H9 (cell line): ENCODE measurements at regions not wholly inside any gene's neighbourhood (a gene's known extent, or its start where the extent isn't known, plus 50 kb on each side); places are given as distances from the start of the nearest gene placed in this dataset.
"Not testable (repeated sequence)": the region's sequence is repeated elsewhere in the genome, so short reads cannot be mapped to it uniquely, and the experiment has no call there.

Source experiments
- DNase-seq: peaks from one replicate; pipeline ENCODE4 v3.0.0-alpha.2; 2017
- H2AFZ ChIP-seq: one replicate; pipeline ENCODE4 v1.6.1; 2013; ENCODE audit warnings: mild to moderate bottlenecking, low read length, control low read depth, moderate library complexity
- H2AK5ac ChIP-seq: 2 replicates; pipeline ENCODE4 v1.6.1; 2013; ENCODE audit warnings: low read length, control low read depth, mixed read lengths; ENCODE audit not compliant: insufficient read length
- H2BK120ac ChIP-seq: one replicate; pipeline ENCODE4 v1.6.1; 2013; ENCODE audit warnings: low read depth, mild to moderate bottlenecking, low read length, control low read depth, inconsistent platforms; ENCODE audit not compliant: poor library complexity, severe bottlenecking
- H2BK12ac ChIP-seq: 2 replicates; pipeline ENCODE4 v1.6.1; 2013; ENCODE audit warnings: low read length, control low read depth, mixed read lengths, low read depth; ENCODE audit not compliant: insufficient read length
- H2BK15ac ChIP-seq: 2 replicates; pipeline ENCODE4 v1.6.1; 2013; ENCODE audit warnings: low read depth, low read length, control low read depth
- H2BK20ac ChIP-seq: one replicate; pipeline ENCODE4 v1.6.1; 2013; ENCODE audit warnings: low read depth, mild to moderate bottlenecking, low read length, control low read depth, inconsistent platforms; ENCODE audit not compliant: poor library complexity, severe bottlenecking
- H2BK5ac ChIP-seq: 2 replicates; pipeline ENCODE4 v1.6.1; 2013; ENCODE audit warnings: low read length, control low read depth, mixed read lengths; ENCODE audit not compliant: insufficient read length
- H3K14ac ChIP-seq: 2 replicates; pipeline ENCODE4 v1.6.1; 2013; ENCODE audit warnings: low read length, control low read depth; ENCODE audit not compliant: insufficient read depth
- H3K18ac ChIP-seq: 2 replicates; pipeline ENCODE4 v1.6.1; 2013; ENCODE audit warnings: low read depth, mild to moderate bottlenecking, mixed read lengths, low read length, control low read depth; ENCODE audit not compliant: insufficient read length
- H3K23ac ChIP-seq: 2 replicates; pipeline ENCODE4 v1.6.1; 2013; ENCODE audit warnings: low read length, control low read depth, mixed read lengths, low read depth; ENCODE audit not compliant: insufficient read length
- H3K23me2 ChIP-seq: 2 replicates; pipeline ENCODE4 v1.6.1; 2013; ENCODE audit warnings: low read depth, mild to moderate bottlenecking, mixed read lengths, low read length, control low read depth; ENCODE audit not compliant: insufficient read length, poor library complexity, severe bottlenecking
- H3K27ac ChIP-seq: 2 replicates; pipeline ENCODE4 v1.5.1; 2013; ENCODE audit warnings: low read length, control low read depth, mixed read lengths, low read depth; ENCODE audit not compliant: insufficient read length
- H3K27me3 ChIP-seq: 2 replicates; pipeline ENCODE4 v1.6.1; 2013; ENCODE audit warnings: low read length, control low read depth, inconsistent platforms; ENCODE audit not compliant: insufficient read depth
- H3K4ac ChIP-seq: 2 replicates; pipeline ENCODE4 v1.6.1; 2013; ENCODE audit warnings: low read depth, mild to moderate bottlenecking, control low read depth, inconsistent platforms, low read length, moderate library complexity
- H3K4me1 ChIP-seq: 2 replicates; pipeline ENCODE4 v1.6.1; 2013; ENCODE audit warnings: low read length, control low read depth, inconsistent platforms; ENCODE audit not compliant: insufficient read depth
- H3K4me2 ChIP-seq: 2 replicates; pipeline ENCODE4 v1.6.1; 2013; ENCODE audit warnings: low read length, control low read depth, mixed read lengths; ENCODE audit not compliant: insufficient read length, insufficient read depth
- H3K56ac ChIP-seq: 2 replicates; pipeline ENCODE4 v1.6.1; 2013; ENCODE audit warnings: low read depth, mild to moderate bottlenecking, mixed read lengths, low read length, control low read depth; ENCODE audit not compliant: insufficient read length
- H3K79me1 ChIP-seq: 2 replicates; pipeline ENCODE4 v1.6.1; 2013; ENCODE audit warnings: low read depth, mild to moderate bottlenecking, moderate library complexity, low read length, control low read depth, inconsistent platforms; ENCODE audit not compliant: insufficient read depth, poor library complexity, severe bottlenecking
- H3K79me2 ChIP-seq: 2 replicates; pipeline ENCODE4 v1.6.1; 2013; ENCODE audit warnings: low read length, control low read depth, inconsistent platforms; ENCODE audit not compliant: insufficient read depth
- H3K9ac ChIP-seq: 2 replicates; pipeline ENCODE4 v1.6.1; 2013; ENCODE audit warnings: low read length, control low read depth, mixed read lengths; ENCODE audit not compliant: insufficient read length; ENCODE audit errors: extremely low read depth
- H3K9me3 ChIP-seq: one replicate; pipeline ENCODE4 v1.6.1; 2013; ENCODE audit warnings: low read depth, low read length, inconsistent platforms; ENCODE audit not compliant: control insufficient read depth
- H3T11ph ChIP-seq: one replicate; pipeline ENCODE4 v1.6.1; 2013; ENCODE audit warnings: mild to moderate bottlenecking, low read length, control low read depth, inconsistent platforms
- H4K20me1 ChIP-seq: one replicate; pipeline ENCODE4 v1.6.1; 2013; ENCODE audit not compliant: control insufficient read depth, insufficient read length, insufficient read depth
- H4K5ac ChIP-seq: 2 replicates; pipeline ENCODE4 v1.6.1; 2013; ENCODE audit warnings: low read depth, mild to moderate bottlenecking, mixed read lengths, low read length, control low read depth; ENCODE audit not compliant: insufficient read length
- H4K8ac ChIP-seq: replicated peaks from 2 replicates; pipeline ENCODE4 v1.6.1; 2013; ENCODE audit warnings: low read length, control low read depth, mixed read lengths, low read depth; ENCODE audit not compliant: insufficient read length
- H4K91ac ChIP-seq: 2 replicates; pipeline ENCODE4 v1.6.1; 2013; ENCODE audit warnings: low read depth, mild to moderate bottlenecking, moderate library complexity, mixed read lengths, low read length, control low read depth; ENCODE audit not compliant: insufficient read length
- H3K27ac Mint-ChIP-seq, 3 experiments: 2 replicates in 2 of 3; 3 replicates in 1 of 3; pipeline ENCODE4 v1.8.0; 2020 to 2021; ENCODE audit warnings: mixed read lengths in 3 of 3, mild to moderate bottlenecking in 1 of 3, moderate library complexity in 1 of 3
- H3K27me3 Mint-ChIP-seq: 2 replicates; pipeline ENCODE4 v1.8.0; 2021; ENCODE audit warnings: low read depth, mild to moderate bottlenecking, moderate library complexity, mixed read lengths
- H3K36me3 Mint-ChIP-seq, 3 experiments: 2 replicates in 2 of 3; 3 replicates in 1 of 3; pipeline ENCODE4 v1.8.0; 2020 to 2021; ENCODE audit warnings: low read depth in 3 of 3, mixed read lengths in 3 of 3; ENCODE audit not compliant: insufficient read depth in 1 of 3
- H3K4me1 Mint-ChIP-seq, 2 experiments: 2 replicates each; pipeline ENCODE4 v1.8.0; 2020; ENCODE audit warnings: mixed read lengths in 2 of 2
- H3K4me3 Mint-ChIP-seq, 2 experiments: 2 replicates in 1 of 2; 3 replicates in 1 of 2; pipeline ENCODE4 v1.8.0; 2020 to 2021; ENCODE audit warnings: mild to moderate bottlenecking in 2 of 2, mixed read lengths in 2 of 2, moderate library complexity in 1 of 2
- H3K9me3 Mint-ChIP-seq, 2 experiments: 2 replicates in 1 of 2; 3 replicates in 1 of 2; pipeline ENCODE4 v1.8.0; 2020; ENCODE audit warnings: mild to moderate bottlenecking in 2 of 2, mixed read lengths in 2 of 2, moderate library complexity in 1 of 2
- WGBS: extraction: QIAGEN DNeasy Blood & Tissue Kit; methylation state at CpG from one replicate; pipeline ENCODE4 v1.1.7; 2013; ENCODE audit warnings: missing lambda C conversion rate, low lambda C conversion rate, mixed read lengths; ENCODE audit not compliant: insufficient read length; ENCODE audit errors: extremely low coverage; 5-methylcytosine and 5-hydroxymethylcytosine counted together

DNA sequence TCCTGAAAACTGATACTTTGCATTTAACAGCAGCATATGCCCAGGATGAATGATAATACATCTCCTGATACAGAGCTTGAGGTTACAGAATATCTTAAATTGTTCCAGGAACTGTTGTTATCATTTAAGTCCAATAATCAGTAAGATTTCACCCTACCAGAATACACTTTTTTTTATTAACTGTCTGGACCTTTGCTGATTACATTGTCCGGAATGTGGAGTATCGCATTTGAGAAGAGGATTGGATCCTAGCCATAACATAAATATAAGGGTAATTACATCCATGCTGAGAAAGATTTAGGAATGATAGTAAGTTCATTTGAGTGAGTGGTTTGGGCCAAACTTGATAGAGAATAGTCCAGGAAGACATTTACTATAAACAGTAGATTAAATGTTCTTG is 112.2 kb upstream of the FBXO28 start:
- not testable (repeated sequence) for H3K18ac ChIP-seq, H2BK15ac ChIP-seq, H2BK20ac ChIP-seq, H3T11ph ChIP-seq, H3K79me2 ChIP-seq, H2AFZ ChIP-seq, H4K5ac ChIP-seq, H3K14ac ChIP-seq, H2AK5ac ChIP-seq, H3K23ac ChIP-seq, H2BK12ac ChIP-seq, H3K27ac Mint-ChIP-seq, H3K9ac ChIP-seq, H2BK5ac ChIP-seq, H3K79me1 ChIP-seq, H3K4me1 ChIP-seq, H3K56ac ChIP-seq, H4K8ac ChIP-seq, H3K4me2 ChIP-seq, H3K27ac ChIP-seq, H3K23me2 ChIP-seq, H3K27me3 ChIP-seq, DNase-seq, H3K4ac ChIP-seq, H4K91ac ChIP-seq, H2BK120ac ChIP-seq, H4K20me1 ChIP-seq, H3K27me3 Mint-ChIP-seq, H3K9me3 ChIP-seq, H3K4me1 Mint-ChIP-seq, H3K4me3 Mint-ChIP-seq
- Mint-ChIP-seq H3K36me3 (peaks cover 20 to 25% (median 24%) of the 10 kb centered on the region in 3 experiments), H3K9me3 (peaks cover 11% of the 10 kb centered on the region in 2 experiments)
- no CpG with 5 or more reads among the region's 2 CpGs for WGBS

DNA sequence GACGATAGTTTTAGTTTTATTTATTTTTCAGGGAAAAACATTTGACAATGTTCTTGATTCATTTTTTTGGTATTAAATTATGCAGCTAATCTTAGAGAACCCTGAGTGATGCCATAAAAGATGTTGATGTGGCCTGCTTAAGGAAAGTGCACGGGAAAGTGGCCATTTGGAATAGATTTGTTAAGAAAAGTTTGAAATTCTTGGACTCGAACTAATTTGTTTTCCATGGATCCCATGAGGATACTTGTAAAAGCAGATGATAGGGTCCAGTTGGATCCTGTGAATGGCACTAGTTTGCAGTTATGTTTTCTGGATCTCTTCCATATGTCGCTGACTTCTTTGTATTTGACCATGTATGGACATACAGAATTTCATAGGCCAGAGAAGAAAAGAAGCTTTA is 114.2 kb upstream of the FBXO28 start:
- not testable (repeated sequence) for DNase-seq, H3K79me1 ChIP-seq, H2BK15ac ChIP-seq, H2AK5ac ChIP-seq, H3K4ac ChIP-seq, H3K79me2 ChIP-seq, H3K4me1 Mint-ChIP-seq, H3K4me1 ChIP-seq, H3K27ac ChIP-seq, H3K9me3 ChIP-seq, H3K23ac ChIP-seq, H3K56ac ChIP-seq, H4K20me1 ChIP-seq, H3K9me3 Mint-ChIP-seq, H2BK20ac ChIP-seq, H4K5ac ChIP-seq, H3T11ph ChIP-seq, H2BK12ac ChIP-seq, H2AFZ ChIP-seq, H3K4me2 ChIP-seq, H3K27ac Mint-ChIP-seq, H3K14ac ChIP-seq, H3K18ac ChIP-seq, H3K27me3 ChIP-seq, H3K27me3 Mint-ChIP-seq, H3K23me2 ChIP-seq, H3K4me3 Mint-ChIP-seq, H4K8ac ChIP-seq, H2BK120ac ChIP-seq, H2BK5ac ChIP-seq, H4K91ac ChIP-seq, H3K9ac ChIP-seq
- no CpG with 5 or more reads among the region's 4 CpGs for WGBS
- peaks cover 7 to 11% (median 10%) of the 10 kb centered on the region in 3 experiments for H3K36me3 Mint-ChIP-seq
